Breast epithelium (tissue), 3 donors: ENCODE measurements at regions not wholly inside any gene's neighbourhood (a gene's known extent, or its start where the extent isn't known, plus 50 kb on each side); places are given as distances from the start of the nearest gene placed in this dataset.

Experiments used
- CTCF ChIP-seq, 3 donors: fragments of 450-650 bp; IDR thresholded peaks; one replicate each; pipeline ENCODE4 v1.5.1; 2016 to 2017; ENCODE audit warnings: antibody characterized with exemption in 3 of 3, mild to moderate bottlenecking in 3 of 3, moderate library complexity in 3 of 3
- POLR2A ChIP-seq: fragments of 450-650 bp; IDR thresholded peaks from one replicate; pipeline ENCODE4 v1.6.1; 2016; ENCODE audit warnings: antibody characterized with exemption, mild to moderate bottlenecking, moderate library complexity
- POLR2AphosphoS5 ChIP-seq, 3 donors: sonication (generic); formaldehyde crosslinking; IDR thresholded peaks; one replicate each; pipeline ENCODE4 v1.6.1; 2017; ENCODE audit warnings: antibody characterized with exemption in 3 of 3

GRCh38 chr16:55398762-55399161 is 74.8 kb downstream of the IRX6 start:
- TF ChIP-seq CTCF (IDR thresholded peaks at IDR 0.05) (no peak), POLR2AphosphoS5 (IDR thresholded peaks at IDR 0.05) (no peak), POLR2A (no peak)
